IPS DF 19.7 (cell line): ENCODE measurements at regions not wholly inside any gene's neighbourhood (a gene's known extent, or its start where the extent isn't known, plus 50 kb on each side); places are given as distances from the start of the nearest gene placed in this dataset.
"Not testable (repeated sequence)": the region's sequence is repeated elsewhere in the genome, so short reads cannot be mapped to it uniquely, and the experiment has no call there.

ENCODE experiments used
- DNase-seq: peaks from one replicate; pipeline ENCODE4 v3.0.0-alpha.2; 2013; ENCODE audit warnings: low read depth, low spot score

- DNase-seq, result no peak
Measured at GRCh38 chr4:55251342-55251741, 94.7 kb upstream of the SRD5A3 start.

- no peak for DNase-seq
Measured at GRCh38 chr4:55251896-55252295, 94.1 kb upstream of the SRD5A3 start.

DNA sequence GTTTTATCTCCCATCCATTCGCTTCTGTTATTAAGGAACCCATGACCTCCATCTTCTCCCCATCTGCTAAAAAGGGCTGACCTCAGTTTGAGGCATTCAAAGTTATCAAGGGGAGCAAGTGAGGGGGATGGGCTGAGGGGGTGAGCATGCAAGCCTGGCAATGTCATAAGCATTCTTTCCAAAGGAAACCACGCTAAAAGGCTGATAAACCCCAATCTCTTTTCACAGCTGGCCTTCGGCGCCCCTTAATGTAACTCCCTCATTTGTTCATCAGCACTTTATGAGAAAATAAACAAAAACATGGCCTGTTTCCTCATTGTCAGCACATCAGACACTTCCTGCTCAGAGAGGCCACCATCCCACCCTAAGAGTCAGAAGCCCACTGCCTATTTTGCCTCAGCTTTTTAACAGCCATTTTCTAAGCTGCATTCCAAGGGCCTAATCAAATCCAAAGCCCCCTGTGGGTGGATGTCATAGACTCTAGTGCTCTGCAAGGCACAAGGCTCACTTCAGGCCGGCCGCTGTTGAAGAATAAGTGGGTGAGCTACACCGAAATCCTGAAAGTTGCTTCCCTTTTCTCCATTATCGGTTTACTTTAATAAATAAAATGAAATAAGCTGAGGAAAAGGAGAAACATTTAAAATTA is 92.0 kb upstream of the SRD5A3 start:
- no peak for DNase-seq

GRCh38 chr4:55255179-55255578 is 90.9 kb upstream of the SRD5A3 start:
- DNase-seq, result no peak

DNA sequence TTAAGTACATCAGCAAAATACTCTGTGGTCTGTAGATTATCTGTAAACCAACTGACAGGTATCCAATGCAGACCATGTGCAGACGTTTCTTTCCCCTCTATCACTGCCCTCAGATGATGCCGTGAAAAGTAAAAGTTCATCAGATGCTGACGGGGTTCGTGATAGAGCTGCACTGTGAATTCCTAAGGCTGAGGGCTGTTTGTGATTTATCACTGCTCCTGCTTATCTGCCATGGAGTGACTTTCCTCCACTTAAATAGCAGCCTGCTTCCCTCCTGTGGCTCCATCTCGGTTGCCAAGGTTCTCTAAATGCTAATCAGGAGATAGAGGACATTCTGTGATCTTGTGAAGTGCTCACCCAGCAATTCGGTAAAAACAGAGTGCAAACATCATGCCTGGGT is 89.3 kb upstream of the SRD5A3 start:
- no peak for DNase-seq

DNA sequence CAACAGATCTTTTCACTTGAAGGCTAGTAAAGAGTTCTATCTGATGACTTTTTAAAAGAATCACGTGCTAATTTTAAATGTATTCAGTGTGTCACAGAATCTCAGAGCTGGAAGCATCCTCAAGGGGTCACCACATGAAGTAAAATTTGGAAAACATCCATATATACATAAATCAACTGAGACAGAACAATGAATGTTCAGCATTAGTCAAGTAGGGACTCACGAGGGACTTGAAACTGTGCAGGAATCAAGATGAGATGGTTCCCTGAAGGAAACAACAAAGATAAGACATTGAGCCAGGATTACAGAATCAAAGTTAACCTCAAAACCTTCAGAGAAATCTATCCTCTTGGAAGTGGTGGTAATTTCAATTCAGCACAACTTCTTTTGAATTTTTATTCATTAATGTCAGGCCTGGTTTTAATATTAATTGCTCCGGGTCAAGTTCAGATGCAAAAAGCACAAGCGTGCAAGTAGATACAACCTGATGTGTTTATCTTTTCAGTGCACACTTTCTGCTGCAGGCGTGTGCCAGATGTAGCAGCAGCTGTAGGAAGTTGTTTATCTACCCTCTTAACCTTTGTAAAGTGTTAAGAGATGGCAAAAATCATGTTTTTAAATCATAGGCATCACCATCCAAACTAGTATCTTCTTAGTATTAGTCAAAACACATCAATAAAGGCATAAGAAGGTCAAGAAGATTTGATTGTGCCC is 87.7 kb upstream of the SRD5A3 start:
- no peak for DNase-seq

- no peak for DNase-seq
Measured at GRCh38 chr4:55259294-55259693, 86.7 kb upstream of the SRD5A3 start.

GRCh38 chr4:55269470-55269869 is 76.6 kb upstream of the SRD5A3 start:
- no peak for DNase-seq

DNA sequence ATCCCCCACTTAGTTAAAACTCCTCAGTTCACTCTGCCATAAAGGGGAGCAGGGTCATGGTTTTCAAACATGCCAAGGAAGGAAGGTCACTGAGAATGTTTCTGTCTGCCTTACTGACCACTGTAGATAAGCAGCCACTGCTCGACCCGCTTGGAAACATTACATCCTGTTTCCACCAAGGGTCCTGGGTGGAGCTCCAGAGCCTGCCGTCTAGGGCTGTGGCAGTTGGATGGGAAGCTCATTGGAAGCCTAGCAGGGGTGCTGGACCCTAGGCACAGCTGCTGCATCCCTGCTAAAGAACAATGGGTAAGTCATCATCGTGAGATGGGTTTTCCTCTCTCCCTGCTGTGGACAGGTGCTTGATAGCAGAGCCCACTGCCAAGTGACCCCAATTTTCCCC is 76.0 kb upstream of the SRD5A3 start:
- no peak for DNase-seq

DNA sequence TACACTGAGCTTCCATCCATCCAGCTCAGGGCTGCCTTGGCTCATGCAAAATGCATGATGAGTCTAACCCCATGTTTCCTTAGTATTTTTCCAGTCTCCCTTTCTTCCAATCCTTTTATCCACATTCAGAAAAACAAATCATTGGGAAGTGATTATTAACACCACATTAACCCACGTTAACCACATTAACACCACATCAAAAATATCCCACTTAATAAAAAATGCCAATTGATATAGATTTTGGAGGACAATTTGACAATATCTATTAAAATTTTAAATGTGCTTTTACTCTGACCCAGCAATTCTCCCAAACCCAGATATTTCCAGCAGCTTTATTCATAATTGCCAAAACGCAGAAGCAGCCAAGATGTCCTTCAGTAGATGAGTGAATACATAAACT is 75.6 kb upstream of the SRD5A3 start:
- no peak for DNase-seq

DNA sequence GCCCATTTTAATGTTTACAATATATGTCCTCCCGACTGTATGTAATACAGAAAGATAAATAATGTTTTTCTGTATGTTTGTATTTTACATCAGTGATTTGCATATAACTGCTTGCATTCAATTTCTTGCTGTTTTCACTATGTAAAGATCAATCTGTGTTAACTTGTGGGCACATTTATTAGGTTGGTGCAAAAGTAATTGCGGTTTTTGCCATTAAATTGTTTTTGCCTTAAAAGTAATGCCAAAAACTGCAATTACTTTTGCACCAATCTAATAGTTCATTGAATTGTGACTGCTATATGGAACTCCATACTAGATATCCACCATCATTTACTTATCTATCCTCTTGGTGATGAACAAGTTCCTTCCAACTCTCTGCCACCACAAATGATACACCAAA is 73.9 kb upstream of the SRD5A3 start:
- DNase-seq, result no peak

DNA sequence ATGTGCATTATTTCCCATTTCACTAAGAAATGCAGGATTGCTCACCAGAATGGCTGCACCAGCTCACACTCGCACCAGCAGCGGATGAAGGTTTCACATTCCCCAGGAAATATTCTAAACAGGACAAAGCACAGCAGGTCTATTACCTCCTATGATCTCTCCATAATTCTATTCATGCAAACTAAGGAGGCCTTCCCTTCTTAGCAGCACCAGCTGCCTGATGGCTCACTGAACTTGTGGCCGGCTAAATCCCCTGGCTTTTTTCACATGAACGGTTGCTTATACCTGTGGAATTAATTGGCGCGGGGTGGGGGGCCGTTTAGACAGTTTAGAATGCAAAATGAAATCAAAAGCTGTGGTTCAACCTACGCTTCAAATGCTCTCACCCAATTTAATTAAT is 73.5 kb upstream of the SRD5A3 start:
- no peak for DNase-seq

DNA sequence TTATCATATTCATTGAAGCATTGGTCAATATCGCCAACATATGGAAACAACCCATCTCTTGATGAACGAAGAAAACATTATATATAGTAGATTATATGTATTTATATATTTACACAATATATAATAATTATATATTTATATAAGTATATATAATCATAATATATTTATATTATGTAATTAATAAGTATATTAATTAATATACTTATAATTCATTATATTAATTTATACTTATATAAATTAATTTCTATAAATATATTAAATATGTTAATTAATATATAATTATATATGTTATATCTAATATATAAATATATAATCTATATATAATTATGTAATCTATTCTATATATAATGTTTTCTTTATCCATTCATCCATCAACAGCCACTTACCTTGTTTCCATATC is 69.0 kb upstream of the SRD5A3 start:
- no peak for DNase-seq

GRCh38 chr4:55278316-55278715 is 67.7 kb upstream of the SRD5A3 start:
- DNase-seq, result no peak

- DNase-seq, result not testable (repeated sequence)
Measured at GRCh38 chr4:55280474-55280873, 65.6 kb upstream of the SRD5A3 start.

DNA sequence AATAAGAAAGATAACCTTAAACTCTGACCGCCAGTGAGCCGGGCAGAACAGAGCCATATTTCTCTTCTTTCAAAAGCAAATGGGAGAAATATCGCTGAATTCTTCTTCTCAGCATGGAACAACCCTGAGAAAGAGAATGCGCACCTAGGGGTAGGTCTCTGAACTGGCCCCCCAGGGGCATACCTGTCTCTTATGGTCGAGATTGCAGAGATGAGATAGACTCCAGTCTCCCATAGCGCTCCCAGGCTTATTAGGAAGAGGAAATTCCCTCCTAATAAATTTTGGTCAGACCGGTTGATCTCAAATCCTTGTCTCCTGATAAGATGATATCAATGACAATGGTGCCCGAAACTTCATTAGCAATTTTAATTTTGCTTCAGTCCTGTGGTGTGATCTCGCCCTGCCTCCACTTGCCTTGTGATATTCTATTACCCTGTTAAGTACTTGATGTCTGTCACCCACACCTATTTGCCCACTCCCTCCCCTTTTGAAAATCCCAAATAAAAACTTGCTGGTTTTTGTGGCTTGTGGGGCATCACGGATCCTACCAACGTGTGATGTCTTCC is 64.8 kb upstream of the SRD5A3 start:
- DNase-seq, result peak; percentile 54

- DNase-seq, result no peak
Measured at GRCh38 chr4:55284331-55284730, 61.7 kb upstream of the SRD5A3 start.

DNA sequence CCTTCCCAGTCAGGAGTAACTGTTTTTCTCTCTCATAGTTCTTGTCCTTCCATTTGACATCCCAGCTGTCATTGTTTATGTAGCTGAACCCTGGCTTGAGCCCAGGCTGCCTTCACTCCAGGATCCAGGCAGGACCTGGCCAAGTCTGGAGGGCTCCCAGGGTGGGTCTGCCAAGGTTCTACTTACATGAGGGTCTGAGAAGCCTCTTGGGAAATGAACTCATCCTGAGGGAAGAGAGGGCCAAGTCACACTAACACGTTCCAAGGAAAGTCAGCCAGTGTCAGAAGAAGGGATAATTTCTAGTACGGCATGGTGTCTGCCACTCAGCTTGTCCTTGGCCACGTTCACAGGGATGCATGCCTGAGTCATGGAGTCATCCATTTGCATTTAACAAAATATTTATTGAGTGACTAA is 54.8 kb upstream of the SRD5A3 start:
- no peak for DNase-seq

DNA sequence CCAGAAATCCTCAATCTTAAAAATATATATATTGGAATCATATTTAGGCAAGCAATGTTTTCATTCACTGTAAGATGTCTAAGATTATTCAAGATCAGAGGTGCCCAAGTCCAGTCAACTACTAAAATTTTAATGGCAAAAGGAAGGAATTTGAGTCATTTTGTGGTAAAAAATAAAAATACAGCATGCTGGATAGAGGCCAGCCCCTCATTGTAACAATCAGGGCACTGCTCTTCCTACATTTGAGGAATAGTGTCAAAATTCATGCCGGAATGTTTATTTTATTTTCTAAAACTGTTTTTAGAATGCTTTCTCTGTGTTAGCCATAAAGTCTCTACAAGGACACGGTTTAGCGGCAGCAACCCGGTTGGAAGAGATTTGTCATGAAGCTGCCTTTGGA is 49.9 kb upstream of the SRD5A3 start:
- DNase-seq, result no peak
